Trophoblast cell (in vitro differentiated cells and primary cell): ENCODE measurements at regions not wholly inside any gene's neighbourhood (a gene's known extent, or its start where the extent isn't known, plus 50 kb on each side); places are given as distances from the start of the nearest gene placed in this dataset.

Source experiments
- DNase-seq, 2 donors: peaks; one replicate each; pipeline ENCODE4 v3.0.0-alpha.2; 2016
- H2AFZ ChIP-seq: 2 replicates; pipeline ENCODE4 v1.6.1; 2013; ENCODE audit warnings: low read length, moderate library complexity, mild to moderate bottlenecking; ENCODE audit not compliant: insufficient read depth, poor library complexity
- H2AK5ac ChIP-seq: 2 replicates; pipeline ENCODE4 v1.6.1; 2013; ENCODE audit warnings: mild to moderate bottlenecking, low read length
- H2BK120ac ChIP-seq: 2 replicates; pipeline ENCODE4 v1.6.1; 2013; ENCODE audit warnings: low read length, mild to moderate bottlenecking, moderate library complexity; ENCODE audit not compliant: insufficient read depth, poor library complexity
- H2BK12ac ChIP-seq: 2 replicates; pipeline ENCODE4 v1.6.1; 2013; ENCODE audit warnings: mild to moderate bottlenecking, low read length, moderate library complexity
- H2BK5ac ChIP-seq: 2 replicates; pipeline ENCODE4 v1.6.1; 2013; ENCODE audit warnings: low read length, low read depth, moderate library complexity, mild to moderate bottlenecking; ENCODE audit not compliant: poor library complexity
- H3K14ac ChIP-seq: 2 replicates; pipeline ENCODE4 v1.6.1; 2013; ENCODE audit warnings: mild to moderate bottlenecking, low read length
- H3K18ac ChIP-seq: 2 replicates; pipeline ENCODE4 v1.6.1; 2013; ENCODE audit warnings: mild to moderate bottlenecking, low read length
- H3K23ac ChIP-seq: 2 replicates; pipeline ENCODE4 v1.6.1; 2013; ENCODE audit warnings: low read length
- H3K27ac ChIP-seq: 2 replicates; pipeline ENCODE4 v1.5.1; 2013; ENCODE audit warnings: low read depth, mild to moderate bottlenecking, inconsistent platforms, low read length, moderate library complexity
- H3K27me3 ChIP-seq: 2 replicates; pipeline ENCODE4 v1.6.1; 2013; ENCODE audit warnings: inconsistent platforms, mild to moderate bottlenecking, low read length, moderate library complexity; ENCODE audit not compliant: insufficient read depth
- H3K36me3 ChIP-seq, 2 experiments: 1 replicate in 1 of 2; 2 replicates in 1 of 2; pipeline ENCODE4 v1.6.1; 2013; ENCODE audit warnings: low read length in 2 of 2, mild to moderate bottlenecking in 2 of 2, moderate library complexity in 1 of 2; ENCODE audit not compliant: insufficient read depth in 2 of 2, control insufficient read depth in 1 of 2
- H3K4ac ChIP-seq: 2 replicates; pipeline ENCODE4 v1.6.1; 2013; ENCODE audit warnings: low read depth, mild to moderate bottlenecking, low read length, moderate library complexity
- H3K4me1 ChIP-seq, 2 experiments: 1 replicate in 1 of 2; 2 replicates in 1 of 2; pipeline ENCODE4 v1.6.1; 2013; ENCODE audit warnings: low read length in 2 of 2, mild to moderate bottlenecking in 2 of 2, moderate library complexity in 1 of 2; ENCODE audit not compliant: insufficient read depth in 2 of 2, control insufficient read depth in 1 of 2
- H3K4me2 ChIP-seq: 2 replicates; pipeline ENCODE4 v1.6.1; 2013; ENCODE audit warnings: inconsistent platforms, mild to moderate bottlenecking, low read length, moderate library complexity
- H3K4me3 ChIP-seq: 2 replicates; pipeline ENCODE4 v1.5.1; 2013; ENCODE audit warnings: mild to moderate bottlenecking, low read depth, low read length, inconsistent platforms
- H3K79me1 ChIP-seq: one replicate; pipeline ENCODE4 v1.6.1; 2013; ENCODE audit warnings: low read length
- H3K79me2 ChIP-seq: 2 replicates; pipeline ENCODE4 v1.6.1; 2013; ENCODE audit warnings: low read length, mild to moderate bottlenecking; ENCODE audit not compliant: control insufficient read depth, insufficient read depth, poor library complexity
- H3K9ac ChIP-seq: 2 replicates; pipeline ENCODE4 v1.6.1; 2013; ENCODE audit warnings: mild to moderate bottlenecking, low read length
- H3K9me3 ChIP-seq: 2 replicates; pipeline ENCODE4 v1.6.1; 2013; ENCODE audit warnings: low read depth, mild to moderate bottlenecking, control low read depth, inconsistent platforms, low read length; ENCODE audit not compliant: insufficient read depth
- H4K12ac ChIP-seq: 2 replicates; pipeline ENCODE4 v1.6.1; 2013; ENCODE audit warnings: low read depth, mild to moderate bottlenecking, low read length, moderate library complexity
- H4K8ac ChIP-seq: 2 replicates; pipeline ENCODE4 v1.6.1; 2013; ENCODE audit warnings: low read depth, mild to moderate bottlenecking, low read length, moderate library complexity
- H4K91ac ChIP-seq: one replicate; pipeline ENCODE4 v1.6.1; 2013; ENCODE audit warnings: low read depth, mild to moderate bottlenecking, low read length, moderate library complexity
- WGBS: extraction: QIAGEN DNeasy Blood & Tissue Kit; methylation state at CpG from one replicate; pipeline ENCODE4 v1.1.7; 2013; ENCODE audit warnings: missing lambda C conversion rate; ENCODE audit not compliant: insufficient read length, insufficient coverage; ENCODE audit errors: extremely low coverage; 5-methylcytosine and 5-hydroxymethylcytosine counted together

GRCh38 chrX:27078371-27078770 lies 384.8 kb downstream of the PPP4R3C start:
- Histone ChIP-seq H2BK12ac (no peak overlapping the region), H3K9ac (no peak overlapping the region), H3K4me3 (no peak overlapping the region), H3K23ac (no peak overlapping the region), H3K27ac (no peak overlapping the region), H2BK120ac (no peak overlapping the region), H2AFZ (no peak overlapping the region), H3K79me2 (no peaks in the 10 kb centered on the region), H3K4me2 (no peak overlapping the region), H3K9me3 (peaks cover 3% of the 10 kb centered on the region), H3K14ac (no peak overlapping the region), H2BK5ac (no peak overlapping the region), H3K18ac (no peak overlapping the region), H4K91ac (no peak overlapping the region), H4K12ac (no peak overlapping the region), H3K4me1 (no peaks in the 10 kb centered on the region), H4K8ac (no peak overlapping the region), H2AK5ac (no peak overlapping the region), H3K4ac (no peak overlapping the region), H3K27me3 (no peaks in the 10 kb centered on the region), H3K36me3 (no peaks in the 10 kb centered on the region), H3K79me1 (no peaks in the 10 kb centered on the region)
- peak; percentile 2 to 49 for DNase-seq
- no CpG with 5 or more reads among the region's 1 CpG for WGBS

GRCh38 chrX:27057883-27058282 lies 405.3 kb downstream of the PPP4R3C start:
- H3K14ac ChIP-seq = no peak overlapping the region
- no peak overlapping the region for H3K4me2 ChIP-seq
- H3K23ac ChIP-seq = no peak overlapping the region
- no peak overlapping the region for H3K4me3 ChIP-seq
- H3K9ac ChIP-seq = no peak overlapping the region
- no peak overlapping the region for H3K27ac ChIP-seq
- no peak overlapping the region for H4K8ac ChIP-seq
- no peaks in the 10 kb centered on the region for H3K9me3 ChIP-seq
- no peaks in the 10 kb centered on the region for H3K36me3 ChIP-seq
- no peak overlapping the region for H3K4ac ChIP-seq
- H3K18ac ChIP-seq = no peak overlapping the region
- H3K79me2 ChIP-seq = no peaks in the 10 kb centered on the region
- no peak overlapping the region for H2BK120ac ChIP-seq
- no peak overlapping the region for H2BK5ac ChIP-seq
- no peak overlapping the region for H4K12ac ChIP-seq
- no peak for DNase-seq
- no peak overlapping the region for H2AFZ ChIP-seq
- no peaks in the 10 kb centered on the region for H3K27me3 ChIP-seq
- no peak overlapping the region for H2AK5ac ChIP-seq
- H3K79me1 ChIP-seq = no peaks in the 10 kb centered on the region
- no CpG with 5 or more reads among the region's 5 CpGs for WGBS
- no peaks in the 10 kb centered on the region for H3K4me1 ChIP-seq
- no peak overlapping the region for H2BK12ac ChIP-seq
- H4K91ac ChIP-seq = no peak overlapping the region

GRCh38 chrX:27039332-27039731 lies 423.8 kb downstream of the PPP4R3C start:
- H3K4me2 ChIP-seq = no peak overlapping the region
- no peak overlapping the region for H3K18ac ChIP-seq
- H2AFZ ChIP-seq = no peak overlapping the region
- no peak overlapping the region for H2BK5ac ChIP-seq
- H4K8ac ChIP-seq = no peak overlapping the region
- H2BK120ac ChIP-seq = no peak overlapping the region
- H3K9me3 ChIP-seq = no peaks in the 10 kb centered on the region
- H3K23ac ChIP-seq = no peak overlapping the region
- H3K4me1 ChIP-seq = peaks cover 0 to 2% of the 10 kb centered on the region in 2 experiments
- no peak overlapping the region for H3K4ac ChIP-seq
- DNase-seq = no peak
- no peaks in the 10 kb centered on the region for H3K79me2 ChIP-seq
- no peak overlapping the region for H4K12ac ChIP-seq
- H3K4me3 ChIP-seq = no peak overlapping the region
- H3K27ac ChIP-seq = no peak overlapping the region
- no peaks in the 10 kb centered on the region for H3K79me1 ChIP-seq
- H3K14ac ChIP-seq = no peak overlapping the region
- no peak overlapping the region for H2AK5ac ChIP-seq
- no CpG with 5 or more reads among the region's 1 CpG for WGBS
- H3K9ac ChIP-seq = no peak overlapping the region
- H4K91ac ChIP-seq = no peak overlapping the region
- no peak overlapping the region for H2BK12ac ChIP-seq
- H3K27me3 ChIP-seq = no peaks in the 10 kb centered on the region
- no peaks in the 10 kb centered on the region for H3K36me3 ChIP-seq

GRCh38 chrX:27008486-27008885 lies 454.7 kb downstream of the PPP4R3C start:
- Histone ChIP-seq H3K18ac (no peak overlapping the region), H2BK120ac (no peak overlapping the region), H3K14ac (no peak overlapping the region), H3K4me1 (no peaks in the 10 kb centered on the region), H2AK5ac (no peak overlapping the region), H3K27me3 (no peaks in the 10 kb centered on the region), H3K4me2 (no peak overlapping the region), H2BK5ac (no peak overlapping the region), H2BK12ac (no peak overlapping the region), H4K12ac (no peak overlapping the region), H3K9ac (no peak overlapping the region), H3K23ac (no peak overlapping the region), H2AFZ (no peak overlapping the region), H4K8ac (no peak overlapping the region), H3K27ac (no peak overlapping the region), H3K9me3 (no peaks in the 10 kb centered on the region), H4K91ac (no peak overlapping the region), H3K79me1 (no peaks in the 10 kb centered on the region), H3K79me2 (no peaks in the 10 kb centered on the region), H3K4ac (no peak overlapping the region), H3K36me3 (no peaks in the 10 kb centered on the region), H3K4me3 (no peak overlapping the region)
- DNase-seq = no peak
- no CpG with 5 or more reads among the region's 5 CpGs for WGBS
